GM19240 (cell line): ENCODE measurements at regions not wholly inside any gene's neighbourhood (a gene's known extent, or its start where the extent isn't known, plus 50 kb on each side); places are given as distances from the start of the nearest gene placed in this dataset.
"Not testable (repeated sequence)": the region's sequence is repeated elsewhere in the genome, so short reads cannot be mapped to it uniquely, and the experiment has no call there.

ENCODE experiments used
- DNase-seq: peaks from one replicate; pipeline ENCODE4 v3.0.0; 2011; ENCODE audit warnings: low spot score; ENCODE audit not compliant: insufficient read length

GRCh38 chr12:25384038-25384892 lies 133.5 kb upstream of the KRAS start:
- DNase-seq = no peak

GRCh38 chr12:25382311-25383106 lies 131.8 kb upstream of the KRAS start:
- no peak for DNase-seq

- DNase-seq = no peak
These were observed 126.9 kb upstream of the KRAS start for GRCh38 chr12:25377469-25378177.

GRCh38 chr12:25376985-25377384 lies 126.3 kb upstream of the KRAS start:
- no peak for DNase-seq

- DNase-seq = no peak
These were observed 125.7 kb upstream of the KRAS start for GRCh38 chr12:25376407-25376806.

- no peak for DNase-seq
These were observed 122.5 kb upstream of the KRAS start for GRCh38 chr12:25372969-25373817.

GRCh38 chr12:25372002-25372401 lies 121.3 kb upstream of the KRAS start:
- DNase-seq = no peak

GRCh38 chr12:25368557-25368956 lies 117.8 kb upstream of the KRAS start:
- no peak for DNase-seq

GRCh38 chr12:25366122-25366521 lies 115.4 kb upstream of the KRAS start:
- DNase-seq = no peak

GRCh38 chr12:25365340-25365730 lies 114.6 kb upstream of the KRAS start:
- no peak for DNase-seq

GRCh38 chr12:25364529-25365339 lies 114.0 kb upstream of the KRAS start:
- DNase-seq = no peak

- no peak for DNase-seq
These were observed 111.9 kb upstream of the KRAS start for GRCh38 chr12:25362646-25363045.

- DNase-seq = no peak
These were observed 110.8 kb upstream of the KRAS start for GRCh38 chr12:25361511-25361910.

- DNase-seq = no peak
These were observed 106.9 kb upstream of the KRAS start for GRCh38 chr12:25357595-25357994.

GRCh38 chr12:25352942-25353341 lies 102.2 kb upstream of the KRAS start:
- DNase-seq = not testable (repeated sequence)

GRCh38 chr12:25352083-25352918 lies 101.6 kb upstream of the KRAS start:
- DNase-seq = no peak

GRCh38 chr12:25348593-25348895 lies 97.8 kb upstream of the KRAS start:
- DNase-seq = no peak

GRCh38 chr12:25347716-25348592 lies 97.2 kb upstream of the KRAS start:
- DNase-seq = no peak
